ENCODE measurements at regions not wholly inside any gene's neighbourhood (a gene's known extent, or its start where the extent isn't known, plus 50 kb on each side); places are given as distances from the start of the nearest gene placed in this dataset.

DNA sequence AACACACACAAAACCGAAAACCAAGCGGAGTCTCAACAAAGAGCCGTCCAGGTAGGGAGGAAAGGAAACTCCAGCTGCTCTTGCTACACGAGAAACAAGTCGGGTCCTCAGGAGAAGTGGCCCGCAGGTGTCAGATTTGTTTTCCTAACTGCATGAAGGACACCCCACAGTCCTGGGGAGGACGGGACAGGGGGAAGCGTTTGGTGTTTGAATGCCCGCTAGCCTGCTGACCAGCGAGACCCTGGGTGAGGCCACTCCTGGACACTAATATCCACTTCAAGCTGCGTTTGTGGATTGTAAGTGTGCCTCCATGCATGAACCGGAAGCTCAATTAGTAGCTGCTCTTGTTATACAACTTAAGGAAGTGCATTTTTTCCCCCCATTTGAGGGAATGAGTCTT is 299.5 kb downstream of the MAF start:
- Histone ChIP-seq H3K4me1 (ENCODE audit: control insufficient read depth in 4 of 4, insufficient read depth in 4 of 4, low read length in 3 of 4) (no peaks in the 10 kb centered on the region), H3K4me3 (ENCODE audit: low read depth in 1 of 3, low read length in 3 of 3) (no peak overlapping the region), H3K27me3 (ENCODE audit: control insufficient read depth in 4 of 4, insufficient read depth in 4 of 4, low read length in 3 of 4) (no peaks in the 10 kb centered on the region), H3K27ac (ENCODE audit: low read depth in 1 of 2, low read length in 2 of 2) (no peak overlapping the region), H3K9ac (ENCODE audit: low read depth in 1 of 2, low read length in 2 of 2) (no peak overlapping the region), H3K9me3 (ENCODE audit: control insufficient read depth in 4 of 4, low read length in 3 of 4) (no peaks in the 10 kb centered on the region), H3K36me3 (ENCODE audit: control insufficient read depth in 4 of 4, insufficient read depth in 3 of 4, low read depth in 1 of 4, low read length in 3 of 4) (no peaks in the 10 kb centered on the region)
- DNase-seq (ENCODE audit: low spot score): no peak
- WGBS: 91% methylated on average over 12 of the region's 12 CpGs
- TF ChIP-seq FOXA2 (IDR thresholded peaks at IDR 0.05) (no peak), HNF4G (IDR thresholded peaks at IDR 0.05) (no peak), RAD21 (IDR thresholded peaks at IDR 0.05) (no peak), SP1 (IDR thresholded peaks at IDR 0.05) (no peak), GABPA (IDR thresholded peaks at IDR 0.05 in 1 of 2, conservative IDR thresholded peaks at IDR 0.05 in 1 of 2) (no peak), TAF1 (conservative IDR thresholded peaks at IDR 0.05) (no peak), JUND (IDR thresholded peaks at IDR 0.05) (no peak), RXRA (IDR thresholded peaks at IDR 0.05) (no peak), HNF4A (conservative IDR thresholded peaks at IDR 0.05) (no peak)
- TF ChIP-seq, protein P1, sequence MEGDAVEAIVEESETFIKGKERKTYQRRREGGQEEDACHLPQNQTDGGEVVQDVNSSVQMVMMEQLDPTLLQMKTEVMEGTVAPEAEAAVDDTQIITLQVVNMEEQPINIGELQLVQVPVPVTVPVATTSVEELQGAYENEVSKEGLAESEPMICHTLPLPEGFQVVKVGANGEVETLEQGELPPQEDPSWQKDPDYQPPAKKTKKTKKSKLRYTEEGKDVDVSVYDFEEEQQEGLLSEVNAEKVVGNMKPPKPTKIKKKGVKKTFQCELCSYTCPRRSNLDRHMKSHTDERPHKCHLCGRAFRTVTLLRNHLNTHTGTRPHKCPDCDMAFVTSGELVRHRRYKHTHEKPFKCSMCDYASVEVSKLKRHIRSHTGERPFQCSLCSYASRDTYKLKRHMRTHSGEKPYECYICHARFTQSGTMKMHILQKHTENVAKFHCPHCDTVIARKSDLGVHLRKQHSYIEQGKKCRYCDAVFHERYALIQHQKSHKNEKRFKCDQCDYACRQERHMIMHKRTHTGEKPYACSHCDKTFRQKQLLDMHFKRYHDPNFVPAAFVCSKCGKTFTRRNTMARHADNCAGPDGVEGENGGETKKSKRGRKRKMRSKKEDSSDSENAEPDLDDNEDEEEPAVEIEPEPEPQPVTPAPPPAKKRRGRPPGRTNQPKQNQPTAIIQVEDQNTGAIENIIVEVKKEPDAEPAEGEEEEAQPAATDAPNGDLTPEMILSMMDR (IDR thresholded peaks at IDR 0.05; ENCODE audit: low read depth, low read length, missing input control): no peak
- TF ChIP-seq, protein P2, sequence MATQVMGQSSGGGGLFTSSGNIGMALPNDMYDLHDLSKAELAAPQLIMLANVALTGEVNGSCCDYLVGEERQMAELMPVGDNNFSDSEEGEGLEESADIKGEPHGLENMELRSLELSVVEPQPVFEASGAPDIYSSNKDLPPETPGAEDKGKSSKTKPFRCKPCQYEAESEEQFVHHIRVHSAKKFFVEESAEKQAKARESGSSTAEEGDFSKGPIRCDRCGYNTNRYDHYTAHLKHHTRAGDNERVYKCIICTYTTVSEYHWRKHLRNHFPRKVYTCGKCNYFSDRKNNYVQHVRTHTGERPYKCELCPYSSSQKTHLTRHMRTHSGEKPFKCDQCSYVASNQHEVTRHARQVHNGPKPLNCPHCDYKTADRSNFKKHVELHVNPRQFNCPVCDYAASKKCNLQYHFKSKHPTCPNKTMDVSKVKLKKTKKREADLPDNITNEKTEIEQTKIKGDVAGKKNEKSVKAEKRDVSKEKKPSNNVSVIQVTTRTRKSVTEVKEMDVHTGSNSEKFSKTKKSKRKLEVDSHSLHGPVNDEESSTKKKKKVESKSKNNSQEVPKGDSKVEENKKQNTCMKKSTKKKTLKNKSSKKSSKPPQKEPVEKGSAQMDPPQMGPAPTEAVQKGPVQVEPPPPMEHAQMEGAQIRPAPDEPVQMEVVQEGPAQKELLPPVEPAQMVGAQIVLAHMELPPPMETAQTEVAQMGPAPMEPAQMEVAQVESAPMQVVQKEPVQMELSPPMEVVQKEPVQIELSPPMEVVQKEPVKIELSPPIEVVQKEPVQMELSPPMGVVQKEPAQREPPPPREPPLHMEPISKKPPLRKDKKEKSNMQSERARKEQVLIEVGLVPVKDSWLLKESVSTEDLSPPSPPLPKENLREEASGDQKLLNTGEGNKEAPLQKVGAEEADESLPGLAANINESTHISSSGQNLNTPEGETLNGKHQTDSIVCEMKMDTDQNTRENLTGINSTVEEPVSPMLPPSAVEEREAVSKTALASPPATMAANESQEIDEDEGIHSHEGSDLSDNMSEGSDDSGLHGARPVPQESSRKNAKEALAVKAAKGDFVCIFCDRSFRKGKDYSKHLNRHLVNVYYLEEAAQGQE (IDR thresholded peaks at IDR 0.05): no peak
- TF ChIP-seq, protein P3, sequence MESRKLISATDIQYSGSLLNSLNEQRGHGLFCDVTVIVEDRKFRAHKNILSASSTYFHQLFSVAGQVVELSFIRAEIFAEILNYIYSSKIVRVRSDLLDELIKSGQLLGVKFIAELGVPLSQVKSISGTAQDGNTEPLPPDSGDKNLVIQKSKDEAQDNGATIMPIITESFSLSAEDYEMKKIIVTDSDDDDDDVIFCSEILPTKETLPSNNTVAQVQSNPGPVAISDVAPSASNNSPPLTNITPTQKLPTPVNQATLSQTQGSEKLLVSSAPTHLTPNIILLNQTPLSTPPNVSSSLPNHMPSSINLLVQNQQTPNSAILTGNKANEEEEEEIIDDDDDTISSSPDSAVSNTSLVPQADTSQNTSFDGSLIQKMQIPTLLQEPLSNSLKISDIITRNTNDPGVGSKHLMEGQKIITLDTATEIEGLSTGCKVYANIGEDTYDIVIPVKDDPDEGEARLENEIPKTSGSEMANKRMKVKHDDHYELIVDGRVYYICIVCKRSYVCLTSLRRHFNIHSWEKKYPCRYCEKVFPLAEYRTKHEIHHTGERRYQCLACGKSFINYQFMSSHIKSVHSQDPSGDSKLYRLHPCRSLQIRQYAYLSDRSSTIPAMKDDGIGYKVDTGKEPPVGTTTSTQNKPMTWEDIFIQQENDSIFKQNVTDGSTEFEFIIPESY (IDR thresholded peaks at IDR 0.05): no peak

DNA sequence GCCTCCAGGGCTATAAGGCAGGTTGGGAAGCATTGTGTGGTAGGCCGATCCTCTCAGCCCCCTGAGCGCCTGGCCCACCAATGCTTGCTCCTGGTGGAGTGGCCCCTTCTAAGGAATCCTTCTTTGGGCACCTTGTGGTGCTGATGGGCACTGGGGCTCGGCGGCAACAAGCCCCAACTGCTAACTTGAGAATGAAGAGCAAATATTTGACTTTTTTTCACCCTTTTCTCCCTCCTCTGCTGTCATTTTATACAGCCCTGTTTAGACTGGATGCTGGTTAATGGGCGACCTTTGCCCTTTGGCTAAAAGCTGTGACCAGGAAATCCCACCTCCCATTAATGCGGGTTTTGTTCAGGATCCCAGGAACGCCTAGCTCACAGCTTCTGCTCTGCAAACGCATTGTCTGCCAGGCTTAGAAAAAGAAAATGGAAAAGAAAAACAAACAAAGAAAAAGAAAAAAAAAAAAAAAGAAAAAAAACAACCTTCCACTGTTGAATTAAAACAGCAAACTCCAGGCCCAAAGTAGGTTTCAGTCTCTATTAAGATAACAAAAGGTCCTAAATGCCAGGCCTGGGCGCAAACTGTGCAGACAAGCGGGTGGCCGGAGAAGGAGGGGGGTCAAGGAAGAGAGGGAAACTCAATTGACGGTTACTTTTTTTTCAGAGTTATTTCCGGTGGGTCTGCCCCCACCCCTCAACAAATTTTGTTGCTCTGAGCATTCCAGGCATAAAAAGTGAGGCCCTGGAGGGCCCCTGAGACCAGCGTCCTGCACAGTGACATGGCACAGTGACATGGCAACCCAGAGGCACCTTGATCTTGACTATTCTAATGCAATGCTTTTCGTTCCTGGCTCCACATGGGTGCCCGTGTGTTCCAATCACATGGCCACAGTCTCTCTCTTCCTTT is 301.4 kb downstream of the MAF start:
- no peak overlapping the region for H3K9ac ChIP-seq (ENCODE audit: low read depth in 1 of 2, low read length in 2 of 2)
- WGBS: 92% methylated on average over 16 of the region's 16 CpGs
- peaks cover 0 to 7% (median 2%) of the 10 kb centered on the region in 4 donors for H3K4me1 ChIP-seq (ENCODE audit: control insufficient read depth in 4 of 4, insufficient read depth in 4 of 4, low read length in 3 of 4)
- H3K27me3 ChIP-seq (ENCODE audit: control insufficient read depth in 4 of 4, insufficient read depth in 4 of 4, low read length in 3 of 4): no peaks in the 10 kb centered on the region
- H3K4me3 ChIP-seq (ENCODE audit: low read depth in 1 of 3, low read length in 3 of 3): no peak overlapping the region
- no peaks in the 10 kb centered on the region for H3K36me3 ChIP-seq (ENCODE audit: control insufficient read depth in 4 of 4, insufficient read depth in 3 of 4, low read depth in 1 of 4, low read length in 3 of 4)
- DNase-seq (ENCODE audit: low spot score): no peak
- no peaks in the 10 kb centered on the region for H3K9me3 ChIP-seq (ENCODE audit: control insufficient read depth in 4 of 4, low read length in 3 of 4)
- H3K27ac ChIP-seq (ENCODE audit: low read depth in 1 of 2, low read length in 2 of 2): no peak overlapping the region
- TF ChIP-seq RAD21 (IDR thresholded peaks at IDR 0.05): no peak
- no peak for TF ChIP-seq SP1 (IDR thresholded peaks at IDR 0.05)
- TF ChIP-seq, protein P2 (IDR thresholded peaks at IDR 0.05): no peak
- TF ChIP-seq HNF4A (conservative IDR thresholded peaks at IDR 0.05): no peak
- no peak for TF ChIP-seq YY1 (IDR thresholded peaks at IDR 0.05)
- no peak for TF ChIP-seq NR2F2 (IDR thresholded peaks at IDR 0.05)
- TF ChIP-seq, protein P4, sequence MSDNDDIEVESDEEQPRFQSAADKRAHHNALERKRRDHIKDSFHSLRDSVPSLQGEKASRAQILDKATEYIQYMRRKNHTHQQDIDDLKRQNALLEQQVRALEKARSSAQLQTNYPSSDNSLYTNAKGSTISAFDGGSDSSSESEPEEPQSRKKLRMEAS (IDR thresholded peaks at IDR 0.05): no peak
- no peak for TF ChIP-seq FOXA2 (IDR thresholded peaks at IDR 0.05)
- no peak for TF ChIP-seq EGR1 (IDR thresholded peaks at IDR 0.05; ENCODE audit: low read depth in 2 of 2)
- TF ChIP-seq JUND (IDR thresholded peaks at IDR 0.05): no peak
- TF ChIP-seq, protein P5, sequence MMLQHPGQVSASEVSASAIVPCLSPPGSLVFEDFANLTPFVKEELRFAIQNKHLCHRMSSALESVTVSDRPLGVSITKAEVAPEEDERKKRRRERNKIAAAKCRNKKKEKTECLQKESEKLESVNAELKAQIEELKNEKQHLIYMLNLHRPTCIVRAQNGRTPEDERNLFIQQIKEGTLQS (IDR thresholded peaks at IDR 0.05): no peak
- TF ChIP-seq, protein P3 (IDR thresholded peaks at IDR 0.05): no peak
